Nephron progenitor cell (in vitro differentiated cells): ENCODE measurements at regions not wholly inside any gene's neighbourhood (a gene's known extent, or its start where the extent isn't known, plus 50 kb on each side); places are given as distances from the start of the nearest gene placed in this dataset.

Experiments
- DNase-seq: peaks from one replicate; pipeline ENCODE4 v3.0.0; 2021
- H3K27ac Mint-ChIP-seq: 2 replicates; pipeline ENCODE4 v1.8.0; 2021; ENCODE audit warnings: mild to moderate bottlenecking, moderate library complexity, mixed read lengths
- H3K27me3 Mint-ChIP-seq: 2 replicates; pipeline ENCODE4 v1.8.0; 2021; ENCODE audit warnings: mild to moderate bottlenecking, low read depth, mixed read lengths; ENCODE audit not compliant: poor library complexity
- H3K36me3 Mint-ChIP-seq: 2 replicates; pipeline ENCODE4 v1.8.0; 2021; ENCODE audit warnings: low read depth, mixed read lengths
- H3K4me1 Mint-ChIP-seq: 2 replicates; pipeline ENCODE4 v1.8.0; 2021; ENCODE audit warnings: mixed read lengths
- H3K4me3 Mint-ChIP-seq: 2 replicates; pipeline ENCODE4 v1.8.0; 2021; ENCODE audit warnings: mild to moderate bottlenecking, moderate library complexity, mixed read lengths
- H3K9me3 Mint-ChIP-seq: 2 replicates; pipeline ENCODE4 v1.8.0; 2021; ENCODE audit warnings: mild to moderate bottlenecking, moderate library complexity, mixed read lengths
- CTCF ChIP-seq: fragments of 200-600 bp; sonication (generic); IDR thresholded peaks from 2 replicates; pipeline ENCODE4 v1.5.0; 2021; ENCODE audit warnings: antibody characterized with exemption

- Mint-ChIP-seq H3K4me3 (no peak overlapping the region), H3K9me3 (no peaks in the 10 kb centered on the region), H3K27me3 (peaks cover 11% of the 10 kb centered on the region), H3K27ac (no peak overlapping the region), H3K36me3 (no peaks in the 10 kb centered on the region), H3K4me1 (no peaks in the 10 kb centered on the region)
- DNase-seq, result no peak
- no peak for TF ChIP-seq CTCF
These were observed 387.7 kb upstream of the PFKP start for GRCh38 chr10:2679646-2680045.

- no peak for DNase-seq
- Mint-ChIP-seq H3K4me3 (no peak overlapping the region), H3K27me3 (peaks cover 6% of the 10 kb centered on the region), H3K9me3 (no peaks in the 10 kb centered on the region), H3K27ac (no peak overlapping the region), H3K36me3 (no peaks in the 10 kb centered on the region), H3K4me1 (peaks cover under 1% of the 10 kb centered on the region)
- TF ChIP-seq CTCF, result no peak
These were observed 390.9 kb upstream of the PFKP start for GRCh38 chr10:2676455-2676854.

- DNase-seq, result no peak
- H3K4me1 Mint-ChIP-seq, result peaks cover 21% of the 10 kb centered on the region
- H3K27ac Mint-ChIP-seq, result no peak overlapping the region
- H3K27me3 Mint-ChIP-seq, result peaks cover 6% of the 10 kb centered on the region
- H3K4me3 Mint-ChIP-seq, result no peak overlapping the region
- no peak for TF ChIP-seq CTCF
- no peaks in the 10 kb centered on the region for H3K9me3 Mint-ChIP-seq
- H3K36me3 Mint-ChIP-seq, result no peaks in the 10 kb centered on the region
These were observed 392.9 kb upstream of the PFKP start for GRCh38 chr10:2674451-2674850.

- Mint-ChIP-seq H3K27ac (no peak overlapping the region), H3K9me3 (peaks cover 7% of the 10 kb centered on the region), H3K4me1 (peaks cover 23% of the 10 kb centered on the region), H3K4me3 (no peak overlapping the region), H3K27me3 (peaks cover 9% of the 10 kb centered on the region), H3K36me3 (no peaks in the 10 kb centered on the region)
- no peak for TF ChIP-seq CTCF
- no peak for DNase-seq
These were observed 396.5 kb upstream of the PFKP start for GRCh38 chr10:2670864-2671263.

- Mint-ChIP-seq H3K4me1 (peaks cover 17% of the 10 kb centered on the region), H3K27ac (no peak overlapping the region), H3K27me3 (peaks cover 6% of the 10 kb centered on the region), H3K4me3 (no peak overlapping the region), H3K9me3 (peaks cover 13% of the 10 kb centered on the region), H3K36me3 (no peaks in the 10 kb centered on the region)
- DNase-seq, result no peak
- TF ChIP-seq CTCF, result no peak
These were observed 401.6 kb upstream of the PFKP start for GRCh38 chr10:2665772-2666171.

GRCh38 chr10:2660276-2660675 lies 407.1 kb upstream of the PFKP start:
- Mint-ChIP-seq H3K27me3 (peaks cover 13% of the 10 kb centered on the region), H3K27ac (no peak overlapping the region), H3K4me3 (no peak overlapping the region), H3K36me3 (no peaks in the 10 kb centered on the region), H3K4me1 (peaks cover 7% of the 10 kb centered on the region), H3K9me3 (peaks cover 5% of the 10 kb centered on the region)
- no peak for DNase-seq
- TF ChIP-seq CTCF, result no peak
